ENCODE measurements at regions not wholly inside any gene's neighbourhood (a gene's known extent, or its start where the extent isn't known, plus 50 kb on each side); places are given as distances from the start of the nearest gene placed in this dataset.

DNA sequence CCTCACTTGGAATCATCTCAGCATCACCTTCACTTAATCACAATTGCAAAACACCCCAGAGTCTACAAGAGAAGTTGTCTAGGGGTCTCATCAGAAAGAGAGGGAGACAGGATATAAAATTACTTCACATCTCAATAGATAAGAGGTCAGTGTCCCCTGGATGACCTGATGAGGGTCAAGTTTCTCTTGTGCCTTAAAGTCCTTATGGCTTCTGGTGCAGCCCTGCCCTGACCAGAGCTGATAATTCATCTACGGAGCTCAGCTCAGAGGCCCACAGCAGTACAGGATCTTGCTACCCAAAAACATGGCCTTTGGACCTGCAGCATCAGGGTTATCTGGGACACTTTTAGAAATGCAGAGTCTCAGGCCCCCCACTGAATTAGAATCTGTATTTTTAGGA, 111.1 kb upstream of the GLI3 start:
- no peak for DNase-seq

GRCh38 chr7:42347616-42348015, 110.6 kb upstream of the GLI3 start:
- DNase-seq: no peak

DNA sequence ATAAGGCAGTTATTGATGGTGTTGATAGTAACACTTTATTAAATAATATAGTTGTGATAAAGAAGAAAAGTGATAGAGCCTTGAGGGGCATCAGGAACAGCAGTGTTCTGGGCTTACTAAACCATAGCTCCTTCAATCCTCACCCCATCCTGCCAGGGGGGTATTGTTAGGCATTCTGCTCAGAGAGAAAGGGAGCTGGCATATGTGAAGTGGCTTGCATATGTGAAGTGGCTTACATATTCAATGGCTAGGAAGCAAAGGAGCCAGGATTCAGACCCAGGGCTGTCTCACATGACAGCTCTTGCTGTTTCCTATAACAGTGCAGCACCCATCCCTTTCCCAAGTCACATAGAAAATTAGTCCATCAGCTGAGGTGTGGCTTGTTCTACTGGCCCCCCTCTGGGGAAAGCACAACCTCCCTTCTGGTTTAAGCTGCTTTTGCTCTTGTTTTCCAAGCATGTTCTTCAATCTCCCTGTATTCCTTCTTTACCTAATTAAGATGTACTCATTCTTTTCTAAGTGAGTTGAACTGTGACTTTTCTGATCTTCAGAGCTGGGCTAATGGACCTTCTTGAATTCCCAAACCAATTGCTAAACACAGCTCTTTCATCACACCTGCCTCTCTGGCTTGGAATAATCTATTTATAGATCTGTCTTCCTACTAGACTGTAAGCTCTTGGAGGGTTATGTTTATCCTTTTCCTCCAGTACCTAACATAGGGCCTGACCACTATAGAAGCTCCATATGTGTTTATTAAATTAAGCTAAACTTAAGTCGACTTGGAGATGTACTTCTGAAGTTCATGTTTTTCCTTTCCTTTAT, 108.7 kb upstream of the GLI3 start:
- no peak for DNase-seq

DNA sequence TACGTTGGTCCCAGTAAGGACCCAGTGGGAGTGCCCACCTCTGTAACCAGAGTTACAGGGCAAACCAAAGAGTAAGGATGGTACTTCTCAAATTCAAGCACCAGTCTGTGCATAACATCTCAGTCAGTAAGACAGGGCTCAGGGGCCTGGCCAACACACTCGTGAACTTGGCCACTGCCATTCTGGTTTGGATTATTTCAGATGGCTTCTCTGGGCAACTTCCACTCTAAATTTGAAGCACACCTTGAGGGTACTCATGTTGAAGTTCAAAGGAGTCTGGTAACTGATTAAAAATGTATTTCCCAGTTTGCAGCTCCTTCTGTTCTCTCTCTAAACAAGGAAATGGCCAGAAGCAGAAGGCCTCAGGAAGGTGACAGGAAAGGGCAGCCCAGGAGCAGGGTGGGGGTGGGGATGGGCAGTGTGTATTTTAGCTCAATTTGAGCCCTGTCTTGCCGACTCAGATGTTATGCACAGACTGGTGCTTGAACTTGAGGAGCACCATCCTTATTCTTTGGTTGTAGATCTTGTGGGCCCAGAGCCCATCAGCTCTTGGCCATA, 107.3 kb upstream of the GLI3 start:
- DNase-seq: no peak

DNA sequence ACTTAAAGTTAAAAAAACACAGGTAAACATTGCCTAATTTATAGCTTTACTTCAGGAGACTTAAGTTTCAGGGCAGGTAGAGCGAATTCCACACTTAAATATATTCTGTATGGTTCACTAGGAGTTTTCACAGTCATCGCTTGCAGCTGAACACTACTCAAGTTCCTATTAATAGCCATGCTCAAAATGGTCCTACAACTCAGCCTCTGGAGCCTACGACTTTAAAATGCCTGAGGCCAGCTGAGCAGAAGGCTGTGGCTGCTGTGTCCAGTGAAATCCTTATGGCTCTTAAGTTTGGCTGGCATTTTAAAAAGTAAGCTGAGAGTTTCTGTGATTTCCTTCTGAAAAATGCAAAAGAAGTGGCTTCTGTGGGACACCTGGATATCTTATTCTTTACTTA, 105.4 kb upstream of the GLI3 start:
- no peak for DNase-seq

- DNase-seq: no peak
Measured at GRCh38 chr7:42340436-42340835, 103.4 kb upstream of the GLI3 start.

DNA sequence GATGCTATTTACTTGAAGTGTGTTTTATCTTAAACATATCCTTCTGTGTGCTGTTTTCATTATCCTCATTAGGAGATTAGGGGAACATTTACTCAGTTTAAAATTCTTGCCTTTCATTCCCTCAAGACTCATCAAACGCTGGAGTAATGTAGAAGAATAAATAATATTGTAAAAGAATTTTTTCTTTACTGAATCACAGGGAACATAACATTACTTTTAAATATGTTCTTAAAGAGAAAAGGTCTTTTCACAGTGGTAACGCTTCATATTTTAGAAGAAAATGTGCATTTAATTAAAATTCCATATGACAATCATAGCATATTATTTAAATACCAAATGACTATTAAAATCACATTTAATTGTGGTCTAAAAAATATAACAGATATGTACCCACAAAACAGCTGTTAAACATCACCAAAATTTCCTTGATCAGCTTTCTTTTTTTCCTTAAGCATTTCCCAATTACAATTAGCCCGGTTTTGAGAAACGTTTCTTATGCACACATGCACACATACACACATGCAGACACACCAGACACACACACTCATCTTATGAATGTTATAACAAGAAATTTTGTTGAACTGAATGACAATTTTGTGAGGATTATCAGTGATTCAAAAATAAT, 102.0 kb upstream of the GLI3 start:
- no peak for DNase-seq

DNA sequence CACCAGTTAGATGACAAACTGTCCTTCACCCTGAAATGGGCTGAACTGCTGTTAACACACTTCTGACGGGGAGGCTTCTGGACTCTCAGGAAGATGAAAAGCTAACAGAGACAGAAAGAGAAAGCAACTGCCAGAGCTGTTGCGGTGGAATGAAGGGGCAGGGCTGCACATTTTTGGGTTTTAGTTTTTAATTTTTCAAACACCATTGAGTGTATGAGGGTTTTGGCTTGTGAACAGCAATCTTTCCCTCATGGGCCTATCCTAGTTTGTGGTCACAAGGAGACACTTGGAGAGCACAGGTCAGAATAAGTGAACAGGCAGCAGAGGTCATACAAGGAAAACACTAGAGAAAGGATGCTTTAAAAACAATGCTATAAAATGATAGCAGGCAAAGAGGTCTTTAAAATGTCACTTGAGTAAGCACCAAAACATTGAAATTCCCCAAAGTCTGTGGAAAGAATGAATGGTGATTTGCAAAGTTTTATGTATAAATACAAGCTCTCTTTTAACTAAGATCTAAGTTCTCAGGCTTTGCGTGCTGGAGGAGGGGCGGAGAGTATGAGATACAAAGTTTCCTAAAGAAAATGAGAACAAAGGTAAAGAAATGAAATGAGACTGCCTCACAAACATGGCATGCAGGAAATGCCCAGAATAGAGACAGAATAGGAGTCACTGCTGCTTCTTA, 101.4 kb upstream of the GLI3 start:
- no peak for DNase-seq

GRCh38 chr7:42337225-42337905, 100.4 kb upstream of the GLI3 start:
- DNase-seq: no peak

GRCh38 chr7:42332605-42333222, 95.7 kb upstream of the GLI3 start:
- no peak for DNase-seq

- DNase-seq: no peak
Measured at GRCh38 chr7:42319631-42320030, 82.6 kb upstream of the GLI3 start.

DNA sequence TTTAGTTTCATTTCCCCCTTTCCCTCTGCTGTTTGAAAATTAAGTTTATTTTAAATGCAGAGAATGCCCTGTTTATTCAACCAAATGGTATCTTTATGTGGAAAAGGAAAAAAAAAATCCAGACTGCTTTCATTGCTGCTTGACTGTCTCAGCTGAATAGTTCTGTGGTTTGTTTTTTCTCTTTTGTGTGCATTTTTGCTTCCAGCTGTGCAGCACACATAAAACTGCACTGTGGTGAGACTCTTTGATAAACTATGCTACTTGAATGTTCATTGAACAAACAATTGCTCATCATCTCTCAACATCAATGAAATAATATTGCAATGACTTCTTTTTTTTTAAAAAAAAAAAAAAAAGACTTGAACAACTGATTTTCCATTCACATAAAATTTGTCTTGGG, 78.6 kb upstream of the GLI3 start:
- DNase-seq: no peak

DNA sequence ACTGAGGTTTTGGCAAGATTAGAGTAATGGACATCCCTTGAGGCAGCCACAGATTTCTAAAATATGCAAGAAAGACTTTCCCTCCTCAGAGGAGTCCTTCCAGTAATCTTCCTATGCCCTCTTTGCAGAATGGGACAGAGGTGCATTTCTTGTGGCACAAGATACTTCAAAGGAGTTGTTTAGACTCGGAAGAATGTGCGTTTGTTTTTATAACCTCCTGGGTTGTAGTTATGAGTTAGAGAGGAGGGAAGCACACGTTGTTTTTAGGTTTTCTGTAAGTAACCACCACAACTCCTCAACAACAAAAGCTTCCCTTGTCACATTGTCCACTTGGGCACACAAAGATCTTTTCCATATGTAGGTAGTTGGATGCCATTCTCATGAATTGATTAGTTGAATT, 78.1 kb upstream of the GLI3 start:
- DNase-seq: no peak

DNA sequence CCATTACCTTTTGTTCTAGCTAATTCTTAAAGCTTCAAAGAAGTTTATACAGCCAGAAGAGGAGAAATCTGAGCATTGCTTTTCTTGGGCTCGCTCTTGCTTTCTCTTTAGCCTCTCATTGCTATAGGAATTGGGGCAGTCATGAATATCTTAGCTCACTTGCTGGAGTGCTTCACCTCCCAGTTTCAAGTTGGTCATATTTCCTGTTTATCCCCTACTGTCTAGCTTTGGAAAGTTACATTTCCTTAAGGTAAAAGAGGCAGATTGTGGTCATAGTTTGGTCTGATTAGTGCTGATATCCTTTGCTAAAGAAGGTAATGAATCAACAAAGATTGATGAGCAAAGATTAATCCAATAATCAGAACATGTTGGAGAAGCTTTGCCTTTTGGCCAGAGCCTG, 77.7 kb upstream of the GLI3 start:
- DNase-seq: no peak

DNA sequence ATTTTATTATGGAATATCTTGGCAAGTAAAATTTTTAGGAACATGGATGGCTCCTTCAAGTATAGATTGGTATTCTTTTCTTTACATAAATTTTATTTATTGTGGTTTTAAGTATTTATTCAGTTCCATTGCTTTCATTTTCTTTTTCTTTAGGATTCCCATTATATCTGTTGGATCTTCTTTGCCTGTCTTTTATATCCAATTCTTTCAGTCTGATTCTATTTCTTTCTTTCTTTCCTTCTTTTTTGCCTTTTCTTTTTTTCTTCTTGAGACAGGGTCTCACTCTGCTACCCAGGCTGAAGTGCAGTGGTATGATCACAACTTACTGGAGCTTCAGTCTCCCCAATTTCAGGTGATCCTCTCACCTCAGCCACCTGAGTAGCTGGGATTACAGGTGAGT, 74.2 kb upstream of the GLI3 start:
- DNase-seq: no peak

DNA sequence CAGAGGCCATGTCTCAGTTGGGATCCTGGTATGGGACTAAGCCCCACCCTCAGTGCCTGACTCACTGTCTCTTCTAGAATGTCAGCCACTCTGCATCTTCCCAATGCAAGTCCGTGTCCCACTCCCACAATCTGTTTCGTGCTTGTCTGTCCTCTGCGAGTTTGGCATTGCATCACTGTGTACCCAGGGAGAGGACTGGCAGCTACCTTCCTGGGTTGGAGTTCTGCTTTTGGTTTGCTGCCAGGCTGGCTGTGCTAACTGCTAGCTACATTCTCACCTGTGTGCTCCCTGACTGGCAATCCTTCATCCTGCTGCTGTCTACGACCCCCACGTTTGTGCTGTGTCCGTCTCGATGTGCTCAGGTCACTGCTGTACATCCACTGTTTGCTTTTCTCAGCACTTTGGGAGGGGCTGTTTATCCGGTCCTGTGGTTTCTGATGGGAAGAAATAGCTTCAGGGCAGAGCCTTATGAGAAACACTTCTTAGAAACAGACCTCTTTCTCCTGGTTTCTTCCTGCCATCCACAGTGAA, 56.0 kb upstream of the GLI3 start:
- no peak for DNase-seq

- no peak for DNase-seq
Measured at GRCh38 chr7:42289473-42289872, 52.5 kb upstream of the GLI3 start.
